ENCODE measurements at regions not wholly inside any gene's neighbourhood (a gene's known extent, or its start where the extent isn't known, plus 50 kb on each side); places are given as distances from the start of the nearest gene placed in this dataset.

DNA sequence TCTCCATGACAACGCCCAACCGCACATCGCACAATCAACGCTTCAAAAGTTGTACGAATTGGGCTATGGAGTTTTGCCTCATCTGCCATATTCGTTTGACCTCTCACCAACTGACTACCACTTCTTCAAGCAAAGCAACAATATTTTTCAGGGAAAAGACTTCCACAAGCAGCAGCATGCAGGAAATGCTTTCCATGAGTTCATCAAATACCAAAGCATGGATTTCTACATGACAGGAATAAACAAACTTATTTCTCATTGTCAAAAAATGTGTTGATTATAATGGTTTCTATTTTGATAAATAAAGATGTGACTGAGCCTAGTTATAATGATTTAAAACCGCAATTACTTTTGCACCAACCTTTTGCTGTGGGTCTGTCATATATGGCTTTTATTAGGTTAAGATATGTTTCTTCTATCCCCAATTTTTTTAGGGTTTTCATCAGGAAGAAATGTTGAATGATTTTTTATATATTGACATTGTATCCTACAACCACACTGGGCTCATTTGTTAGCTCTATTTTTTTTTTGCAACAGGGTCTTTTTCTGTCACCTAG is 138.4 kb downstream of the PWWP3B start:
- Histone ChIP-seq H3K9me3 (replicated peaks; ENCODE audit: insufficient read depth, low read length) (no peaks in the 10 kb centered on the region), H3K9me2 (replicated peaks; ENCODE audit: insufficient read depth, low read length) (no peaks in the 10 kb centered on the region), H3K9ac (ENCODE audit: low read length) (no peak overlapping the region), H3K27me3 (replicated peaks; ENCODE audit: insufficient read depth, low read length) (no peaks in the 10 kb centered on the region), H2AFZ (ENCODE audit: low read length) (no peak overlapping the region), H3K27ac (ENCODE audit: low read length) (no peak overlapping the region), H3K4me2 (ENCODE audit: low read depth, low read length) (no peak overlapping the region), H3K79me2 (ENCODE audit: low read length) (no peaks in the 10 kb centered on the region), H3K4me3 (ENCODE audit: low read length) (no peak overlapping the region), H3K36me3 (replicated peaks; ENCODE audit: insufficient read depth, low read length) (no peaks in the 10 kb centered on the region), H4K20me1 (ENCODE audit: insufficient read depth, low read length) (no peaks in the 10 kb centered on the region), H3K4me1 (ENCODE audit: low read length) (no peaks in the 10 kb centered on the region), H3F3A (ENCODE audit: insufficient read depth, low read length) (no peaks in the 10 kb centered on the region)
- DNase-seq, result no peak
- TF ChIP-seq EZH2phosphoT487 (IDR thresholded peaks at IDR 0.05; ENCODE audit: low read length), result no peak
- no peak for TF ChIP-seq EZH2 (optimal IDR thresholded peaks at IDR 0.05; ENCODE audit: low read depth, low read length)
- TF ChIP-seq, protein P1, sequence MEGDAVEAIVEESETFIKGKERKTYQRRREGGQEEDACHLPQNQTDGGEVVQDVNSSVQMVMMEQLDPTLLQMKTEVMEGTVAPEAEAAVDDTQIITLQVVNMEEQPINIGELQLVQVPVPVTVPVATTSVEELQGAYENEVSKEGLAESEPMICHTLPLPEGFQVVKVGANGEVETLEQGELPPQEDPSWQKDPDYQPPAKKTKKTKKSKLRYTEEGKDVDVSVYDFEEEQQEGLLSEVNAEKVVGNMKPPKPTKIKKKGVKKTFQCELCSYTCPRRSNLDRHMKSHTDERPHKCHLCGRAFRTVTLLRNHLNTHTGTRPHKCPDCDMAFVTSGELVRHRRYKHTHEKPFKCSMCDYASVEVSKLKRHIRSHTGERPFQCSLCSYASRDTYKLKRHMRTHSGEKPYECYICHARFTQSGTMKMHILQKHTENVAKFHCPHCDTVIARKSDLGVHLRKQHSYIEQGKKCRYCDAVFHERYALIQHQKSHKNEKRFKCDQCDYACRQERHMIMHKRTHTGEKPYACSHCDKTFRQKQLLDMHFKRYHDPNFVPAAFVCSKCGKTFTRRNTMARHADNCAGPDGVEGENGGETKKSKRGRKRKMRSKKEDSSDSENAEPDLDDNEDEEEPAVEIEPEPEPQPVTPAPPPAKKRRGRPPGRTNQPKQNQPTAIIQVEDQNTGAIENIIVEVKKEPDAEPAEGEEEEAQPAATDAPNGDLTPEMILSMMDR (IDR thresholded peaks at IDR 0.05; ENCODE audit: low read length), result no peak

DNA sequence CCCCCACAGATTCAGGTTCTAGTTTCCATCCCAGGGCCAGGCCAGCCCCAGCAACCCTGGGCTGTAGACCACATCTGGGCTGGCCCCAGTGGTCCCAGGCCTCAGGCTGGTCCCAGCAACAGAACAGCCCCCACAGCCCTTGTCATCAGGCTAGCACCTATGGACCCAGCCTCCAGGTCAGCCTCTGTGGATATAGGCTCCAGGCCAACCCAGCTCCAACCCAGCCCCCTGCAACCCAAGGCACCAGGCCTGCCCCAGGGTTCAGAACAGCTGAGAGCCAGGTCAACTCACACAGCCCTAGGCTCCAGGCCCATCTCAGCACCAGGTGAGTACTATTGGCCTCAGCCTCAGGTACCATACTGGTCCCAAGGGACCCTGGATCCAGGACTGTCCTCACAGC is 155.3 kb downstream of the PWWP3B start:
- DNase-seq, result no peak
- no peaks in the 10 kb centered on the region for H3K27me3 ChIP-seq (replicated peaks; ENCODE audit: insufficient read depth, low read length)
- H2AFZ ChIP-seq (ENCODE audit: low read length), result no peak overlapping the region
- H3K36me3 ChIP-seq (replicated peaks; ENCODE audit: insufficient read depth, low read length), result no peaks in the 10 kb centered on the region
- H3F3A ChIP-seq (ENCODE audit: insufficient read depth, low read length), result no peaks in the 10 kb centered on the region
- no peak overlapping the region for H3K4me3 ChIP-seq (ENCODE audit: low read length)
- H4K20me1 ChIP-seq (ENCODE audit: insufficient read depth, low read length), result no peaks in the 10 kb centered on the region
- TF ChIP-seq EZH2phosphoT487 (IDR thresholded peaks at IDR 0.05; ENCODE audit: low read length) (no peak), EZH2 (optimal IDR thresholded peaks at IDR 0.05; ENCODE audit: low read depth, low read length) (no peak)
- TF ChIP-seq, protein P1 (IDR thresholded peaks at IDR 0.05; ENCODE audit: low read length), result no peak
- H3K9ac ChIP-seq (ENCODE audit: low read length), result no peak overlapping the region
- no peak overlapping the region for H3K27ac ChIP-seq (ENCODE audit: low read length)
- no peaks in the 10 kb centered on the region for H3K9me2 ChIP-seq (replicated peaks; ENCODE audit: insufficient read depth, low read length)
- no peaks in the 10 kb centered on the region for H3K79me2 ChIP-seq (ENCODE audit: low read length)
- no peak overlapping the region for H3K4me2 ChIP-seq (ENCODE audit: low read depth, low read length)
- no peaks in the 10 kb centered on the region for H3K9me3 ChIP-seq (replicated peaks; ENCODE audit: insufficient read depth, low read length)
- H3K4me1 ChIP-seq (ENCODE audit: low read length), result no peaks in the 10 kb centered on the region

DNA sequence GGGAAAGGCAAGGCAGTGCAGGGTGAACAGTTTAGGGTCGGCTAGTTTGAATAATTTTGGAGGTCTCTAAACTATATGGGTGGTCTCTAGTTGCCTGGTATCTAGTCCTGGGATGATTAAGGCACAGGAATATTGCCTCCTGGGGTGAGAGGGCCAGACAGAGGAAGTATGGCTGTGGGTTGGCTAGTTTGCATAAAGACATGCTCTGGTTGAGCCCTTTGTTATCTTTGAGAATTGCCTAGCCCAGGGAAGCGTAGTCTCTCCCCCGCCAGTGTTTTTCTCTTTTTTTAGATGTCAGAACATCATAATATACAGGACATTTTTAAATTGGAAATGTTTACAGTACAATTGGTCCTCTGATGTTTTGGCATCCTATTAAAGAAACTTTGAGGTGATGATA is 163.5 kb downstream of the PWWP3B start:
- TF ChIP-seq EZH2 (optimal IDR thresholded peaks at IDR 0.05; ENCODE audit: low read depth, low read length) (no peak), EZH2phosphoT487 (IDR thresholded peaks at IDR 0.05; ENCODE audit: low read length) (no peak)
- TF ChIP-seq, protein P1 (IDR thresholded peaks at IDR 0.05; ENCODE audit: low read length), result no peak
- Histone ChIP-seq H3K4me3 (ENCODE audit: low read length) (no peak overlapping the region), H3F3A (ENCODE audit: insufficient read depth, low read length) (no peaks in the 10 kb centered on the region), H4K20me1 (ENCODE audit: insufficient read depth, low read length) (no peaks in the 10 kb centered on the region), H3K27ac (ENCODE audit: low read length) (no peak overlapping the region), H3K9me3 (replicated peaks; ENCODE audit: insufficient read depth, low read length) (no peaks in the 10 kb centered on the region), H3K9ac (ENCODE audit: low read length) (no peak overlapping the region), H3K4me1 (ENCODE audit: low read length) (no peaks in the 10 kb centered on the region), H3K9me2 (replicated peaks; ENCODE audit: insufficient read depth, low read length) (no peaks in the 10 kb centered on the region), H3K79me2 (ENCODE audit: low read length) (no peaks in the 10 kb centered on the region), H3K4me2 (ENCODE audit: low read depth, low read length) (no peak overlapping the region), H3K27me3 (replicated peaks; ENCODE audit: insufficient read depth, low read length) (no peaks in the 10 kb centered on the region), H3K36me3 (replicated peaks; ENCODE audit: insufficient read depth, low read length) (no peaks in the 10 kb centered on the region), H2AFZ (ENCODE audit: low read length) (no peak overlapping the region)
- no peak for DNase-seq

All from MM.1S (cell line).